Ureter (tissue), 1 donor: ENCODE measurements at regions not wholly inside any gene's neighbourhood (a gene's known extent, or its start where the extent isn't known, plus 50 kb on each side); places are given as distances from the start of the nearest gene placed in this dataset.
A peak's percentile ranks its signal among the peaks of the same experiment; 100 is the strongest.
"Not testable (repeated sequence)": the region's sequence is repeated elsewhere in the genome, so short reads cannot be mapped to it uniquely, and the experiment has no call there.

Source experiments
- DNase-seq: peaks from one replicate; pipeline ENCODE4 v3.0.0-alpha.2; 2020; ENCODE audit warnings: low spot score
- donor health status: DM: yes; HTN: yes; CAD: no.

DNA sequence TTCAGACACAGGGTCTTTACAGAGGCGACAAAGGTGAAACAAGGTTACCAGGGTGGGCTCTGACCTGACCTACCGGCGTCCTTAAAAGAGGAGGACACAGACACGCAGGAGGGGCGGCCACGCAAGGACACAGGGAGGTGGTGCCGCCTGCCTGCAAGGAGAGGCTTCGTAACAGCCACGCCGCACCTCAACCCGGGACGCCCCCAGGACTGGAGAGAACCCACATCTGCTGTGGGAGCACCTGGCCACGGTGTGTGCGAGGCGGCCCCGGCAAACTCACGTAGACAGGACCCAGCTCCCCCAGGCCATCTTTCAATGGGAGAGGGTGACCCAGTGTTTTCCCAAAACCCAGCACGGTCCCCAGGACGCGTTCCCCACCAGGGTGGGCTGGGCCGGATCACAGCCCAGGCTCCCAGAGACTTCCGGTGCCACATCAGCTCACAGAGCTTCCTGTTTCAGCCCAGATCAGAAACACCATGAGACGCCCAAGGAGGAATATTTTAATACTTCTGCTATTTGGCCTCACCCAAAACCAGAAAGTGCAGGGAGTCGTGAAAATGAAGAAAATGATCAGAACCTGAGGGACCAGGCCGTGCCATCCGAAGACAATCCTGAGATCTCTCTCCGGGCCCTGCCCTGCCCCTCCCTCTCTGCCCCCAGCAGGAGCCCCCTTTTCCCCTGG lies 5417.4 kb upstream of the TPTE start:
- not testable (repeated sequence) for DNase-seq

GRCh38 chr21:5104562-5104928 lies 5416.8 kb upstream of the TPTE start:
- DNase-seq = not testable (repeated sequence)

DNA sequence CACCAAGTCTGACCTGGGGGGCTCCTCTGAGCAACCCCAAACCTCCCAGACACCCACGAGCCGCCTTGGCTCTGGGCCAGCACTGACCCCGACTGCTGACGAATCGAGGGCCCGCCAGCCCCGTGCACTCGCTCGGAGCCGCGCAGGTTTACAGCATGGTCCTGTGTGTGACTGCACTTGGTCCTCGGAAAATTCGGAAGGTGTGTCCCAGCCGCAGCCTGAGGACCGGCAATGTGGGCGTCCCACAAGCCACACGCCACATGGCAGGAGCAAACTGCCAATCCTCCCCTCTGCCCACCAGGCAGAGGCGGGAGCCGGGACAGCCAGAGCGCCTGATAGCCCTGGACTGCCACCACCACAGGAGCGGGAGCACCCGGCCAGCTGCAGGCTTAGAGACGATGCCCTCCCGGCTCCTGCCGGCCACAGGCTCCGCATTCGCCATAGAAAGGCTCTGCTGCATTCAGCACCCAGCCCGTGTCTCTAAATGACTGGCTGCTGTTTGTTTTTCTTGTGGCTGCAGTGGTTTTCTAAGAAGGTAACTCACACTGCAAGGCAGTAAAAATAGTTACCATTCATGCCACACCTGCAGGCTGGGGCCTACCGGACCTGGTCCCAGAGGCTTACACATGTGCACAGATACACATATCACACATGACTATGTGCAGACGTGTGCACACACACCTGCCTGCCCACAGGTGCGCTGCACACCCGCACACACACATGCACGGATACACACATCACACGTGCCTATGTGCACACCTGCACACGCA lies 5415.3 kb upstream of the TPTE start:
- DNase-seq = not testable (repeated sequence)

- not testable (repeated sequence) for DNase-seq
These were observed 5414.5 kb upstream of the TPTE start for GRCh38 chr21:5106767-5107464.

GRCh38 chr21:5107637-5108036 lies 5413.7 kb upstream of the TPTE start:
- DNase-seq = not testable (repeated sequence)

DNA sequence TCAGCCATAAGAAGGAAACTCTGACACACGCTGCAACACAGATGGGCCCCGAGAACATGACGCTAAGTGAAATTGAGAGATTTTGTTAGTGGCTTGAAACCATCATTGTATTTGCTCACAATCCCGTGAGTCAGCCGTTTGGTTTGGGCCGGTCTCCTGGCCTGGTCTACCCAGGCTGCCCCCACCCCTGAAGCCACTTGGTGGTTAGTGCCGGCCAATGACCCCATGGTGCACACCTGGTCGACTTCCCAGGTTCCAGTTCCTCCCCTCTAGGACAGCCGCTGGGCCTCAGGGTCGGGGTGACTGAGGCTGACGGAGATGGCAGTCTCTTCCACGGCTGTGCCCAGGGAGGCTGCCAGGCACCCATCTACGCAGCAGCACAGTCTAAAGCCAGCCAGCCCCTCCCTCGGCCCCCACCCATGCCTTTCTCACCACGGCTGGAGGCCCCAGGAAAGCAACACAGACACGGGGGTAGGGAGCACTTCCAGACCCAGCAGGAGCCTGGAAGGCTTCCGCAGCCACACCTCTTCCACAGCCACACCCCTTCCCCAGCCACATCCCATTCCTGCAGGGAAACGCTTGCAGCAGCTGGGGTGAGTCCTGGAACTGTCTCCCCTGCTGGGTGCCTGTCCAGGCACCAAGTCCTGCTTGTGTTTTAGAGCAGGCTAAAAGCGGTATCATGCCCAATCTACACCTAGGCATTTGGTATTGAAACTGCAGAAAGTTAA lies 5413.2 kb upstream of the TPTE start:
- DNase-seq = not testable (repeated sequence)

DNA sequence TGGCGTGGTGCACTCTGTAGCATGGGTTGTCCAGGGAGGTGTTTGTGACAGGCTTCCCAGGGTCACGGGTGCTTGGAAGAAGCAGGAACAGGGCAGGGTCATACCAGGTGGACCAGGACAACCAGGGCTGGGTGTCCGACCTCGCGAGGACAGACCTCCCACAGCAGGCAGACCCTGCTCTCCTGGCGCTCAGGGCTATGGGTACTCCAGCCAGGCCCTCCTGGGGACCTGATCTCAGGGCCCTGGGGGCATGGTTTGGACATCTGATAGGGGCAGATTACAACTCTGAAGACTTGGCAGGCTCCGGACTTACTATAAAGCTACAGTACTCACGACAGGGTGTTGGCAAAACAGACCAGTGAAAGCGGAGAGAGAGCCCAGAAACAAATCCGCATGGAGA lies 5410.2 kb upstream of the TPTE start:
- DNase-seq = not testable (repeated sequence)

DNA sequence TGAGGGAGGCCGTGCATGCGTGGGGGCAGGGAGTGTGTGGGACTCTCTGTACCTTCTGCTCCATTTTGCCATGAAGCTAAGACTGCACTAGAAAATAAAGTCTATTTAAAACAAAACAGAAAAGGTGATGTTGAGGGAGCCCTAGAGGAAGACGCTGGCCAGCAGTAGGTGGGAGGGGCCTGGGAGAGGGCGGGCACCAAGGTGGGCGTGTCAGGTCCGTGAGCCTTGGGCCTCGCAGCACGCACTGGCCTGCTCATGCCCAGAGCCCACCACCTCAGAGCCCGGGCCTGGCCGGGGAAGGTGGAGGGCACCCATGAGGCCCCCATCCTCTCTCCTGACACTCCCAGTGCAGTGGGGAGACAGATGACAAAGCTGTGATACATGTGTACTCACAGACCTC lies 5408.3 kb upstream of the TPTE start:
- not testable (repeated sequence) for DNase-seq

GRCh38 chr21:5114468-5114867 lies 5406.9 kb upstream of the TPTE start:
- not testable (repeated sequence) for DNase-seq

- not testable (repeated sequence) for DNase-seq
These were observed 5406.3 kb upstream of the TPTE start for GRCh38 chr21:5114893-5115645.

- DNase-seq = not testable (repeated sequence)
These were observed 5405.6 kb upstream of the TPTE start for GRCh38 chr21:5115646-5116343.

DNA sequence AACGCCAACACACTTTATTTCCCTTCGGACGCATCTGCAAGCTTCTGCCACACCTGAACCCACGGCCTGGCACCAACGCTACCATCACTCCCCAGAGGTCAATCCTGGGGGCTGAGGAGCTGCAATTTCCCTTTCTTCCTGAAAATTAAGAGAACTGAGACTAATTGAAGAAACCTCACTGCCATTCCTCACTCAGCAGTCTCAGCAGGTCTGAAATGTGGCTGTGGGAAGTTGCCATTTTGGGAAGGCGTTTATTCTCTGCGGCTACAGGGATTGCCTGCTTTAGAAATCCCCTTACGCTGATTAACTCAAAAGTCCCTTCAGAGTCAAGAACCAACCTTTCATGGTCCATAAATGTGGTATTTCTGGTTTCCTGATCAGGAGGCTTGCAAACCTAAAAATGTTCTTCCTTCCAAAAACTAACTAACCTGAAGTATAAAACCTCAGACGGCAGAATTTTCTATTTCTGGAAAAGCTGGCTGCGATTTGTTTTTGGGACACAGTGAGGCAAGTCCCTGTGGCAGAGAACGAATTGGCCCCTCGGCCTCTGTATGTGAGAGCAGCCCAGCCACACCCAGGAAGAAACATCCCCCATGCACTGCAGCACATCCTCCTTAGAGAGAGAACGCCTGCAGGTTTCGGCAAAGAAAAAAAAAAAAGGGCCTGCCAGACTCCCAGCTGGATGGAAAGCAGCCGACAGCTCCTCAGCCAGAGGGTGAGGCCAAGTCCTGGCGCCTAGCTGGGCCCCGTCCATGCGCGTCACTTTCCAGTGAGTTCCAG lies 5404.8 kb upstream of the TPTE start:
- not testable (repeated sequence) for DNase-seq

- not testable (repeated sequence) for DNase-seq
These were observed 5404.2 kb upstream of the TPTE start for GRCh38 chr21:5117135-5117534.

GRCh38 chr21:5117666-5118295 lies 5403.6 kb upstream of the TPTE start:
- not testable (repeated sequence) for DNase-seq

- DNase-seq = not testable (repeated sequence)
These were observed 5403.1 kb upstream of the TPTE start for GRCh38 chr21:5118296-5118679.

GRCh38 chr21:5119179-5119578 lies 5402.2 kb upstream of the TPTE start:
- DNase-seq = not testable (repeated sequence)

DNA sequence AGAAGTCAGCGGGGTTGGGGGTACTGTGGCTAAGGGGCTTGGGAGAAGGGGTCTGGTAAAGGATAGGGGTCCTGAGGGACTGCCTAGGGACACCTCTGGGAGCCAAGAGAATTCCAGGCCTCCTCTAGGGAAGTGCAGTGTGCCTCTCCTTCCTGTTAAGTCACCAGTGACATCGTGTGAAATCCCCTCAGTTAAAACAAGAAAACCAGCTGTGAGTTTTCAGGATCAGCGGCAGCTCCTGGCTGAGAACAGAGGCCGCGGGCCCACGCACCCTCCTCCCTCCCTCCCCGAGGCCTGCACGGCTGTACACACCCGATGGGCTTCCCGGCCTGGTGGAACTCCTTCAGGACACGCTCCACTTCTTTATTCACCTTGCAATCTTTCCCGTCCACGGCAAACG lies 5400.0 kb upstream of the TPTE start:
- not testable (repeated sequence) for DNase-seq

DNA sequence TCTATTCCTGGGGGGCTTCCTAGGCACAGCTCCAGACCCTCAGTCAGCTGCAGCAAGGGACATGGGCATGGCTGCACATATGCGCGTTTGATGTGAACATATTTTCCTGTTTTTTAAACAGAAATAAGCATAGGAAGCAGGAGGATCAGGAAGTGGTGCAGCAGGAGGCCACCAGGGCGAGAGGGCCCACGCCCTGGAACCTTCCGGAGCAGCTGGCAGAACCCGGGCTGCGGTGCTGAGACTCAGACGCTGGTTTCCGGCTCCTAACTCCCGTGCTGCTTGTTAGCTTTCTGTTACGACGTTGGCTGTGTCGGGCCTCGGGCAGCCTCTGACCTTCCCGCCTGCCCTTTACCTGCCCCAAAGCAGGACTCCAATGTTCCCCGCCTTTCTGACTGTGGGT lies 5399.5 kb upstream of the TPTE start:
- not testable (repeated sequence) for DNase-seq

GRCh38 chr21:5123655-5124054 lies 5397.7 kb upstream of the TPTE start:
- peak; percentile 83 for DNase-seq
